GM18870 (cell line): ENCODE measurements at regions not wholly inside any gene's neighbourhood (a gene's known extent, or its start where the extent isn't known, plus 50 kb on each side); places are given as distances from the start of the nearest gene placed in this dataset.
"Not testable (repeated sequence)": the region's sequence is repeated elsewhere in the genome, so short reads cannot be mapped to it uniquely, and the experiment has no call there.

Experiments used
- ATAC-seq: cut with Tn5 transposase; IDR thresholded peaks from one replicate; pipeline ENCODE4 v1.9.1; 2021; ENCODE audit warnings: moderate library complexity; ENCODE audit not compliant: unreplicated experiment

DNA sequence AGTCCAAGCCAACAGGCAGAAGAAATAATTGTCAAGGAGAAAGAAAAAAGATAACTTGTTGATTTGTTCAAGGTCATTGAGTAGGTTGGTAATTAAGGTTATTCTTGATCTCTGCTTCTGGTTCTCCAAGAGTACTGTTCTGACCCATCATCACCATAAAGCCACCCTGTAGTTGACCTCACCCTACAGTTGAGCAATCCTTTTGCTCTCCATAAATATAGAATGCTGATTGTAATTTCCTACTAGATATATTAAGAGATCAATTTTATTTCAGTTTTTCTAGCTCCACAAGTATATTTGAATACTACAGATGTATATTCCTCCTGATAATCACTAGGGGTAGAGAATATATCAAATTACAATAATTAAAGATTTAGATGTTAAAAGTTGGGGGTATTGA lies 350.5 kb upstream of the PDE3A start:
- no peak for ATAC-seq

DNA sequence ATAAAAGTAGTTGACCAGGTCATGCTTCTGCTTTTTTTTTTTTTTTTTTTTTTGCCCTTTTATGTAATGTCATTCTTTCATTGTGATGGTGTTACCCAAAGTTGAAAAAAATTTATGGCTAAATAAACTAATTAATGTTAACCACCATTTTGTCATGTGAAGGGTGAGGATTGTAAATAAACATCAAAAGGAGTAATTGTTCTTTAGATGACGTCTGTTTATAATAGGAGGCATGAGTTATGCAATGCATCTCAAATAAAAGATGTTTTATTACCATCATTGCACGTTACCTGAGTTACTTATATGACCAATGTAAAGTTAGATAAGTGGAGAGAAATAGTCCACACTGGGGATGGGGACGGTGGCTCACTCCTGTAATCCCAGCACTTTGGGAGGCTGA lies 349.9 kb upstream of the PDE3A start:
- no peak for ATAC-seq

DNA sequence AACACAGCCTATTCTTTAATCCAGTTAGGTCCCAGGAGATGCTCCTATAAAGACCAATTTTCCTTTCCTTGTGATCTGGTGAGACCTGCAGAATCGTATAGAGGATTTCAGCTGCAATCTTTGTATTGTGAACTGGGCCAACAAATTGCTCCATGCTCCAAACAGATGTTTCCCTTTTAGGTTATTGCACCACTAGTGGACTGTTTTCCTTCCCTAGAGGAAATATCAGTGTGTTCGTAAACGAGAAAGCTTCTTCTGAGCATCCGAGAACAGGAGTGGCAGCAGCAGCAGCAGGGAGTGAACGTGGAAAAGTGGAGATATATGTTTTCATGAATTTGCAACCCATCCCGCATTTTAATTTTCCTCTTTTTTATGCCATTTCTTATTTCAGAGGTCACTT lies 344.1 kb upstream of the PDE3A start:
- ATAC-seq: no peak

DNA sequence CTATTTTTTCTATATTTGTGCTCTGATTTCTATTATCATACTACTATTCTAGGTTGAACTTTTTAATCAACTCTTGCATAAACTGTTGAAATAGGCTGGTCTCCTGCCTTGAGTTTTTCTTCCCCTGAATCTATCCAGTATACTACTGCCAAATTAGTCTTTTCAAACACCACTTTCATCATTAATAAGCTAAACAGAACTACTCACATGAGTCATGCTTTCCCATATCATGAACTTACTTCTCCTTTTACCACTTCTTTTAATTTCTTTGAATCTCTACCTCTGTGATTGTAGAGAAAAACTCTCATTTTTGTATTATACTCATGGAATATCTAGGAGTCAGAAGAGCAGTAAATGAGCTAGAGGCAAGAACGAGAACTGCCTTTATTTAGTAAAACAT lies 340.3 kb upstream of the PDE3A start:
- ATAC-seq: no peak

DNA sequence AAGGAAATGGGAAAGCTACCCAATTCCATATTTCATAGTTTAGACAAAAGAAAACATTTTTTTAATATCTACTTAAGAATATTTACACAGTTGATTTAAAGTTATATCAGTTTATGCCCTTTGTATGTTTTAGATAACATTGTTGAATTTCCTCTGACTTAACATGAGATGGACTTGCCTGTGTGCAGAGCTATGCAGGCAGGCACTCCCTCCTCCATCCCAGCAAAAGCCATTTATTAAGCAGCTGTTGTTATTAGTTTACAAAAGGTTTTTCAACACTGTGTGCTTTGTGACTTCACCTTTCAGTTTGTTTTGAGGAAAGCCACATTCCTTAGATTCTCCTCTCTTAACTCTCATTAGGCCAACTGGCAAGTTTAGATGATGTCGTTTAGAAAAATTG lies 337.5 kb upstream of the PDE3A start:
- ATAC-seq: no peak

DNA sequence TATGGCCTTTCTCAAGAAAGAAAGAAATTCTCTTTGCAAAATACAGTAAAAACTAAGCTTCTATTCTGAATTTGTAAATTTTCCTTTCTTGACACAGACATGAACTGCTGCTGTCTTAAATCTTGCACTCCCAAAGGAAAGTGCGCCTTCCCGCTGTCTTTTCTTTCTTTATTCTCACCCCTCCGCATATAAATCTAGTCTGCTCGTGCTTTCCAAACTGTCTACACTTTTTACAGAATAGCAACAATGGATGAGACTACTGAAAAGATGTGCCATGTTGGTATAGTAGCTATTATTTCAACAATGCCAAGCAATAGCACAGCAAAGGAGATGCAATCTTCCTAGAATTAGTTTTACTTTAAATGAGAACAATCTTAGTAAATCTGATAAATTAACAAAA lies 328.8 kb upstream of the PDE3A start:
- no peak for ATAC-seq

DNA sequence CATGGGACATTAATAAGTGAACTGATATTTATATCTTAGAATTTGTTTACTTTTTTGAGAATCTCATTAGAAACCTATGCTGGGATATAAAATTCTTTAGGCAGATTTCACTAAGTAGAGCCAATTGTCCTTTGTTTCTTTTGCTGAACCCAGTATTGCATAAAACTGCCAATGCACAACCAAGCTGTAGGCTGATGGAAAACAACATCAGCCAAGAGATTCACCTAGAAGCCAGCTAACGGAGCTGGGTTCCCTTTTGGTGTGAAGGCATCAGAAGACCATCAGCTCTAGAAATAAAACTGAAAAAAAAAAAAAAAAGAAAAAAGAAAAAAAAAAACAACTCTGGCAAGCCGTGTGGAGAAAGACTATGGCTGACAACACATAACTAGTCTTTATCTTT lies 328.2 kb upstream of the PDE3A start:
- ATAC-seq: no peak

DNA sequence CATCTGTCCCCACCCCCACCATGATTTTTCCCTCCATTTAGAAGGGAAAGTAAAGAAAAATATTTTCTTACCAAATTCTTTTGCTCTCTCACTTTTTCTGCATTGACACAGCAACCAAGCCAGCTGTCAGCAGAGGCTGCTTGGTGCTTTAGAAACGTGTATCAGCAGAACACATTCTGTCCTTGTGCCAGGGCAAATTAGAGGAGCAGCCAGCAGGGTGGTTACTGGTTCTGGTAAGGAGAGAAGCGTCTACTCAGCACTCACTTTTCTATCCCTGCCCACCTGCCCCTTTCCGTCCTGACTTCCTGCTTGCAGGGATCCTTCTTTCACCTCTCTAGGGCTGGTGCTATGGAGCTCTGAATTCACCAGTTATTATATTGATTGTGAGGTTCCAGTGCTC lies 327.5 kb upstream of the PDE3A start:
- ATAC-seq: no peak

DNA sequence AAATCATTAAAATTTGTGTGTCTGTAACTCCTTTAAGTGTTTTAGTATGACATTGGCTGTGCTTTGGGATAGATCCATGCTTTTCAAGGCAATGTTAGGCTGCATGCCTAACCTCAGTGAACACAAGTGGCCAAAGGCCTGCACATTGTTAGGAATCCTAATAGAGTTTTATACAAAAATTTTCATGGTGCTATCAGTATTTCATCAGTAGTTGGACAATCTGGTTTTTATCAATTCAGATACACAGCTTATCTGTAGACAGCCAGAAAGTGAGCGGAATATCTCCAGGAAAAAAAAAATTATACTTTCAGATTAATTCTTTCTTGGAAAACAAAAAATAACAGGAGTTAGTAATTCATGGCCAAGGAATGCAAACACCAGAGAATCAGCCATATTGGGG lies 324.0 kb upstream of the PDE3A start:
- ATAC-seq: no peak

DNA sequence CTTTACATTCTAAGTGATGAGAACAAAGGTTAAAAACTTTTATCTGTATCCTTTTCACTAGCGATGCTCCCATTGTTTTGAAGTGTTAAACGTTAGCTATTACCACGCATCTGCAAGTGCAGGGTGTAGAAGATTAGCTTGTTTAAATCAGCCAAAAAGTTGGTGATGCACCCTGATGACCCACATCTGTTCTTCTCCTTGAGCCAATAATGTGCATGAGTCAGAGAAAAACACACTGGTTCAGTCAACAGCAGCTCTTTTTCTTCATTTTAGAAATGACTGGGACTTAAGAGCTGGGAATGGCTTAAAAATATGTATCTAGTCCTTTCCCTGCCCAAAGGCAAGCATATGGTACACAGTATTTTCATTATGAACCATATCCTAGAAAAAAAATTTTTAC lies 323.5 kb upstream of the PDE3A start:
- ATAC-seq: no peak

DNA sequence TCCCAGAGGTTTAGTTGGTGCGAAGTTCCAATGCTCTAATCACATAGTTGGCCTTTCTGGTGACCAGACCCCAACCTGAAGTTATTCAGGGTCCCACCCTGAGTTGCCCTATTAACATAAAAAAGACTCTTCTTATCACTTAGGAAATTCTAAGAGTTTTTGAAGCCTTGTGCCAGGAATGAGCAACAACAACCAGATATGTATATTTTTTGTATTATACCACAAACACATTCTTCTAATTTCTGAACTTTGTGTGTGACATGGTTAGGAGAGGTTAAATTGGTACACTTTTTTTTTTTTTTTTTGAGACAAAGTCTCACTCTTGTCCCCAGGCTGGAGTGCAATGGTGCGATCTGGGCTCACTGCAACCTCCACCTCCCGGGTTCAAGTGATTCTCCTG lies 320.4 kb upstream of the PDE3A start:
- ATAC-seq: no peak

DNA sequence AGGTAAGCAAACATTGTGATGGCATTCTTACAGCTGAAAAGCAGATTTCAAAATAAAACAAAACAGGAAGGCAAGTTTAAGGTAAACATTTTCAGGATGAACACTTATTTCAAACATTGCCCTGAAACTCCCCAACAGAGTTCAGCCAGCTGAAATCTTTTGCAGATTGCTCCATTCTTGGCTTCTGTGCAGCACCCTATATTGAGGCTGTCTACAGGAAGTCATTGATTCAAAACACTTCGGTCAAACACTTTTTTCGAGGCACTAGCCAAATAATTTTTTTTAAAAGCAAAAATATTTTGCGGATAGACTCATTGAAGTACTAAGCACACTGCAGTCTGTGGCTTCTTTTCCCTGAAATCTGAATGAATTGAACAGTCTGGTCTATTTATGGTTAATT lies 318.1 kb upstream of the PDE3A start:
- ATAC-seq: no peak

DNA sequence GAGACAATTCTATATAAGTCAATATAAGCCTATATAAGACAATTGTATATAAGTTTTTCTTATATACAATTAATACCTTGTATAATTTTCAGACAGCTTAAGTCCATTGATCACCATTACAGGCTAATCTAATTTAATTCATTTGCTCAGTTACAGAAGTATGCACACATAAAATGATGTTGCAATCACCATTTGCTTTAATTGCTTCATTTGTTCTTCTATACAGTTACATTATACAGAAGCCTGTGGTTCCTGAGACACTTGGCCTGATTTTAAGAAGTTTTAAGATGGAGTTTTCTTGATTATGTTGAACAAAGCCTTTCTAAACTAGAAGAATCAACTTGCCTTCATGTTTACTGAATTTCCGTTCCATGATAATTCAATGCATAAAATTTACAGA lies 314.6 kb upstream of the PDE3A start:
- no peak for ATAC-seq

DNA sequence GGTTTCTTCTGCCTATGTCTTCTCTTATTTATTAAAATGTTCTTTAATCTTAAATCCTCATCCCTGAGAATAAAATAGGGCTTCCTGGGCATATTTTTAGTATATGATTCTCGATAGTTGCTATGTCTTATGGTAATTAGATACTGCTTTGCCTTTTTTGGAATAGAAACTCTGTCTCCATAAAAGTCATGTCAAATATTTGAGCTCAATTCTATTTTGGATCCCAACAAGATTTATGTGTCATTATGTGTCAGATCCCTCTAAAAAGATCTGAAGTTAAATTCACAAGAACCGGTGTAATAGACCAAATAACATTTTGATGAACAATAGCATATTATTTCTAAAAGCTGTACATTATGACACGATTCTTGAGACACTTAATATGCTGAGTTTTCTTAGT lies 312.5 kb upstream of the PDE3A start:
- ATAC-seq: no peak

DNA sequence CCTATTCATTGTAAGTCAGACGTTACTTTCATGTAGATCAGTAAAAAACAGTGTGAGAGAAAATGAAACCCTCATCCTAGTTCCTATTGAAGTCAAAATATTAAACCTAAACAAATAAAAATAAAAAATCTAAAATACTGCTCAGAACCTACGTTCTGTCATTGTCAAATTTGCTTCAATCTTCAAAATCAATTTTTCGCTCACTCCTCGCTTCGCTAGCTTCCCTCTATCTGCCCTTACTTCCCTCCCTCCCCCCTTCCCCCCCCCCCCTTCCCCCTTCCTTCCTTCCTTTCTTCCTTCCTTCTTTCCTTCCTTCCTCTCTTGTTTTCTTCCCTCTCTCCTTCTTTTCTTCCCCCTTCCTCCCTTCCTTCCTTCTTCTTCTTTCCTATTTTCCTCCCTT lies 310.9 kb upstream of the PDE3A start:
- ATAC-seq: no peak

DNA sequence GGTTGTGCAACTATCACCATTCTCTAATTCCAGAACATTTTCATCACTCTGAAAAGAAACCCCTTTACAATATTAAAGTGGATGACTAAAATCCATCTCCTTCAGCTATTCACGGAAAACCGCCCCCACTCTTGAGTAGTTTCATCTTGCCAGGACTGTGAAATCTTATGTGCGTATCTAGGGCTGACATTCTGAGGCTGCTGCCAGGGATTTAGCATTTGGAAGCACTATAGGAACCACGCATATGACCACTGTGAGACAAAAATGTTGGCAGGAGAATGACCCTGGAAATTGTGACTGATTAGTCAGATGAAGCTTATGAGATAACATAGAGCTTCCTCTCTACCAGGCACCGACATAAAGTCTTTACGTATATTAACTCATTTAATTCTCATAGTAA lies 305.2 kb upstream of the PDE3A start:
- no peak for ATAC-seq

DNA sequence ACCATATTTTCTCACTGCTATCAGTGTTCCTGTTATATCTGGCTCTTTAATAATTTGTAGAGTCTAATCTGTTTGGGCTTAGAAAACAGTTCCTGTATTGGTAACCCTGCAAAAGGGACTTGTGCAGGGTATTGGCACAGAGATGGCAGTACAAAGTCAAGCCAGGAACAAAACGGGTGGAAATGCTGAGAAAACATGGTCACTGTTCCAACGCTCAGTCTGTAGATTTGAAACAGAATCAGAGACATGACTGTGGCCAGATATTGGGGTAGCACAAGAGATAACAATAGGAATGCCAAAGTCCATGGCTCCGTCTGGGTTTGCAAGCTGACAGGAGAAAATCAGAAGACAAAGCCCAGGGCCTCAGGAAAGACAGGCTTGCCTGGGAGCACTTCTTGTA lies 290.7 kb upstream of the PDE3A start:
- ATAC-seq: no peak

DNA sequence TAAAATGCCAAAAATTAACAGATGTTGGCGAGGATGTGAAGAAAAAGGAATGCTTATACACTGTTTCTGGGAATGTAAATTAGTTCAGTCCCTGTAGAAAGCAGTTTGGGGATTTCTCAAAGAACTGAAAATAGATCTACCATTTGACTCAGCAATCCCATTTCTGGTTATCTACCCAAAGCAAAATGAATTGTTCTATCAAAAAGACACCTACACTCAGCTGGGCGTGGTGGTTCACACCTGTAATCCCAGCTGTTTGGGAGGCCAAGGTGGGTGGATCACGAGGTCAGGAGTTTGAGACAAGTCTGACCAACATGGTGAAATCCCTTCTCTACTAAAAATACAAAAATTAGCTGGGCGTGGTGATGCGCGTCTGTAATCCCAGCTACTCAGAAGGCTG lies 279.3 kb upstream of the PDE3A start:
- ATAC-seq: peak; percentile 62

DNA sequence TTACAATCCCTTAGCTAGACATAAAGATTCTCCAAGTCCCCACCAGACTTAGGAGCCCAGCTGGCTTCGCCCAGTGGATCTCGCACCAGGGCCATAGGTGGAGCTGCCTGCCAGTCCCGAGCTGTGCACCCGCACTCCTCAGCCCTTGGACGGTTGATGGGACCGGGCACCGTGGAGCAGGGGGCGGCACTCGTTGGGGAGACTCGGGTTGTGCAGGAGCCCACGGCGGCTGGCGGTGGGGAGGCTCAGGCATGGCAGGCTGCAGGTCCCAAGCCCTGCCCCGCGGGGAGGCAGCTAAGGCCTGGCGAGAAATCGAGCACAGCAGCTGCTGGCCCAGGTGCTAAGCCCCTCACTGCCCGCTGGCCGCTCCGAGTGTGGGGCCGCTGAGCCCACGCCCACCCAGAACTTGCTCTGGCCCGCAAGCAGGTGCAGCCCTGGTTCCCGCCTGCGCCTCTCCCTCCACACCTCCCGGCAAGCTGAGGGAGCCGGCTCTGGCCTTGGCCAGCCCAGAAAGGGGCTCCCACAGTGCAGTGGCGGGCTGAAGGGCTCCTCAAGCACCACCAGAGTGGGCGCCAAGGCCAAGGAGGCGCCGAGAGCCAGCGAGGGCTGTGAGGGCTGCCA lies 275.0 kb upstream of the PDE3A start:
- not testable (repeated sequence) for ATAC-seq

DNA sequence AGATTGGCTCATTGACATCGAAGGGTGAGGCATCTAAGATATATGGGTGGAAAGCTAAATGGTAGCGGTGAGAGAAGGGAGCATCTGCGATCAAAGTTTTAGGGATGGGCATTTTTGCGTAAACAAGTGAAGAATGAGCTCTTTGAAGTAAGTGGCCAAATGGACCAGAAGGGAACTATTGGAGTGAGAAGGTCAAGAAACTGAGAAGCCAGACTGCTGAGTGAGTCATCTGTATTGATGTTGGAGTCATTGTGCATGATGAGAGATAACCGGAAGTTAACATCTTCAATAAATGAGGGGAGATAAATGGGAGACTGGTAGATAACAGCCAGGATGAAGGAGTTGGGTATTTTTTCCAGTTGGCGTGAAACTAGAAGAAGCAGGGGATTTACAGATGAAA lies 271.9 kb upstream of the PDE3A start:
- ATAC-seq: no peak

DNA sequence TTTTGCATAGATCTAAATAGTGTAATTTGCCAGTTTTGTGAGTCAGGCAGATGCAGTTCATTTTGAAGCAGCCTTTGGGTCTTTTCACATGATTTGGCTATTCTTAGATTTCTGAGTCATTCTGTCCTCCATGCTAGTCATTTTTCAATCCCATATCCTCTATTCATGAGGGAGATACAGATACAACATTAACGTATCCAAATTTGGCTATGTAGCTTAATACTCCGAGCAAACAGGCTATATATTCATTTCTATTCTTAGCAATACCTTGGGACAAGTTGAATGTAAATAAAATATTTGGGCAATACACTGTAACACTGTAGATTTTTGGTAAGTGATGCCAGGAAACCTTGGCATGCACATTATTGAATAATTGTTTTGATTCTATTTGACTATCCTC lies 270.7 kb upstream of the PDE3A start:
- ATAC-seq: peak; percentile 82

DNA sequence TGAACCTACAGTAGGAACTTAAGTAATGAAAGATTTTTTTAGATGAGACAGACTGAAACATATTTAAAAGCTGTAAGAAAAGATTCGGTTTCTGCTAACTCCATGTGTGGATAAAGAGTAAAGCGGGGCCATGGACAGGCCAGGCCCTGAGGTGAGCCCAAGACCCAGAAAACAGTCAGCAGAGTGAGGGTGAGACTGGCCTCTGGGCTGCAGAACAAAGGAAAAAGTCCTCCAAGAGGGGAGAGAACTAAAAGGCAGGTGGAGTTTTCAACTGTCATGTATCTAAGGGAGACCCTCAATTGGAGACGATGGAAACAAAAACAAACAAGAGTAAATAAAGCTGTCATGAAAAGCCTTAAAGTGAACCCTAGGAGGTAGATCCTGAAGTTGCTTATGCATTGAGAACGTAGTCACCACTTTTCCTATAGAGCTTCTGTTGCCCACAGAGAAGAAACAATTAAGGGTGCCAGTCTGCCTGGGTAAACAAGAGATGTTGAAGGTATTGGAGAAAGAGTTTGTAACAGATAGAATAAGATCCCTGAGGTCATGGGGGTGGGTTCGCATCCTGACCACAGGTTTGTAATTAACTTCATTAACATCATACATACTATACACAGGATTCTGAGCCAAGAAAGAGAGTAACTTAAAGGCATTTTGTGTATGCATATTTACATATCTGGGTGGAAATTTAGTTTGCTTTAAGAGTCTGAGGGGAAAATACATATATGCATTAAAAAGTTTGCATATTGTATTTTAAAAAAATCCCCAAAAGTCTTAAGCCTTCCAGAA lies 268.7 kb upstream of the PDE3A start:
- no peak for ATAC-seq

DNA sequence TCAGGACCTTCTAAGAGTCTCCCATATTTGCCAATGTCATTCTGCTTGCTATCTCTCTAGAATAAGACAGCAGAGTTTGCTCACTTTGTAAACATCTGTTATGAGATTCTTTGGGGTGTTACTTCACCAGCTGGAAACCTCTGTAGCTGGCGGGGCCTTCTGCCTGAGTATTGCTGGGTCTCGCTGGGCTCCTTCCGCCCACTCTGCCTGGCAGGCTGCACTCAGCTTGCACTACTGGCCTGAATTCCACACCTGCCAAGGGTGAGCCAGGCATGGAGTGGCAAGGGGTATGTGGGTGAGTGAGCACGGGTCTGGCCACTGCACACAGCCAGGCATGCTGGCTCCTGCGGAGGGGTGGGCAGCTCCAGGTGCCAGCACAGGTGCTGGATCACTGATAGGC lies 267.3 kb upstream of the PDE3A start:
- ATAC-seq: no peak
